AML-193 (cell line): ENCODE measurements at regions not wholly inside any gene's neighbourhood (a gene's known extent, or its start where the extent isn't known, plus 50 kb on each side); places are given as distances from the start of the nearest gene placed in this dataset.
"Not testable (repeated sequence)": the region's sequence is repeated elsewhere in the genome, so short reads cannot be mapped to it uniquely, and the experiment has no call there.

ENCODE experiments used
- DNase-seq, 2 experiments: peaks; one replicate each; lab custom pipeline; 2025; lab: John Stamatoyannopoulos, UW

DNA sequence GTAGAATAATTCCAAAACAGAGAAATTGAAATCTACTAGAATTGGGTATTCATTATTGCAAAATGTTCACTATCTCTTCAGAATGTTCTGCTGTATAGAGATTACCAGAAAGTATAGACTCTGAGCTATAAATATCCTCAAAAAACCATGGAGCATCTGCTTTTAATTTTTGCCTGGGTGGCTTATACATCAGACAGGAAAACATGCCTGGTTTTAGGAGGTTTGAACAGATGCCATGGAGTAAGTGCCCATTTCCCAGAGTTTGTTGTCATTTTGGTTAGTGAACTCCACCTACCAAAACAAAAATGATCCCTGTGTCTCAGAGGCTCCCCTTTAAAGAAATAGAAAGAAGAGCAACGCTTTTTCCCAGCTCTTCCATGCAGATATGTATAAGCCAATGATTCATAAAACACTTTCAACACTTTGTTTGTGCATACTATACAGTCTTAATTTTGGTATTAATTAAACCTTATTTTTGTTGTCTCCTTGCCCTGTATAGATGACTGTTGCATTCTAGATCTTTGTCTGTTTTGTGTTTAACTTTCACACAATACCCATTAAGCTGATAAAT lies 68.7 kb downstream of the MEPE start:
- DNase-seq, result no peak

DNA sequence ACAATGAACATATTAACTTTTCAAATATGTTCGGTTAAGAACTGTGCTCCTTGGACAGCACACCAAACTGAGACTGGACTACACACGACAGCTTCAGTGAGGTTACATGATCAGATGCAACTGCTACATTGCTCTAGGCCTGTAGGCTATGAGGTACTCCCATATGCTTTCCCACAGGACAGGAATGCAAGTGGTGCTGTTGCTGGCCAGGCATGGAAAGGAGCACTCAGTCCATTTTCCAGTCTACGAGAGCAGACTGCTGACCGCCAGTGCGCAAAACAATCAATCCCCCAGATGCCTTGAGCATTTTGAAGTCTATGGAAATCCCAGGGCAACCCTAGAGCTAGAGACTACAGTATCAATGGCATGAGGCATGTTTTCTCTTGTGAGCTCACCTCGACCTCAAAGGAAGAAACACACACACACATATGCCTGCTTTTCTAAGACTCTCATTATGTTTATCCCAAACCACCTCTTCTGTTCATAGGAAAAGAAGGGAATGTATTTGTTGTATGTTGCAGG lies 70.8 kb upstream of the SPP1 start:
- DNase-seq, result no peak

DNA sequence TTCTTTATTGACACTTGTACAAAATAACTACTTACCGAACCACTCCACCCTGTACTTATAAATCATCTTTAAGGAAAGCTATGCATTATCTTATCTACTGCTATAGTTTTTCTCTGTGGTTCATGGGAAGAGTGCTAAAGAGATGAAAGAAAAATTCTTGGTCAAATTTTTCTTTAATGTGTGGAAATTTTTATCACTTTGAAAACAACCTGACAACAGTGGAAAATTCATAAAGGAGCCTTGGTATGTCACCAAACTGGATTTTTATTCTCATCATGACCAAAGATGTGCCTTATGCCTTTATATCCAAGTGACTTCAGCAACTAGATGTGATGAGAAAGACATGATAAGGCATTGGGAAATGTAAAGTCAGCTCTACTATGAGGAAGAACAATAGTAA lies 67.2 kb upstream of the SPP1 start:
- DNase-seq, result no peak

DNA sequence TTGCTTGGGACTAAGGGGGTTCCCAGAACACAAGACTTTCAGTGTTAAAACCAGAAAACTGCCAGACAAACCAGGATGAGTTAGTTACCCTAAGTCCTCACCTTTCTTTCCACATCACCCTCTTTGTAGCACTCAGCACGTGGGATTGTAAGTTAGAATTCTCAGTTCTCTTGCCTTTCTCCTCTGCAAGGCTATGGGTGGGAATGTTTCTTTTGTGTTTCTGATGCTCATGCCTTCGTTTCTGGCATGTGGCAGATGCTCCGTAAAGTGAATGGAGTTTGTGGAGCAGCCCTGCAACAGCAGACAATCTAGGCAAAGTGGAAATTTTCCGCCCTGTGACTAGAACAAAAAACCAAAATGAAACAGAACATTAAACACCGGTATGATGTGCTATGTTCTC lies 64.7 kb upstream of the SPP1 start:
- DNase-seq, result no peak

DNA sequence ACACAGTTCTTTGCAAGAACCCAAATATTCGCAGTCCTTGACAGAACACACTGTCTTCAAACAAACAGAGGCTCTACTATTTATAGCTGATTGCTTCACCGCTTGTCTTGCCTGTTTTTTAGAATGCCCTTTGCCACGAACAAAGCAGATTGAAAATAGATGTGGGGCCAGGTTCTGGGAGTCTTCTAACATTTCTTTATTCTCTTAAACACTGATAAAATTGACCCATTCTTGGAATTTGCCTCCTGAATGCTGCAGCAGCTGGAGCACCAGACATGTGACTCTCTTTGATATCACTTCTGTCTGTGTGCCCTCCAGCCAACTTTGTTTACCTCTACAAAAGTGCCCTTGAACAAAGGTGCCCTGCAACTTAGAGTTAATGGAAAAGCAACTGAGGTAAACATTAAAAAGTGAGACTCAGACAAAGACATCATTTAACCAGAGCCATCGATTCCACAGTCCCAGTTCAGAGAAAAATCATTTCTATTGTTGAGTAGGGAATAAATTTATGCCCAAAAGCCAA lies 64.2 kb upstream of the SPP1 start:
- no peak for DNase-seq

DNA sequence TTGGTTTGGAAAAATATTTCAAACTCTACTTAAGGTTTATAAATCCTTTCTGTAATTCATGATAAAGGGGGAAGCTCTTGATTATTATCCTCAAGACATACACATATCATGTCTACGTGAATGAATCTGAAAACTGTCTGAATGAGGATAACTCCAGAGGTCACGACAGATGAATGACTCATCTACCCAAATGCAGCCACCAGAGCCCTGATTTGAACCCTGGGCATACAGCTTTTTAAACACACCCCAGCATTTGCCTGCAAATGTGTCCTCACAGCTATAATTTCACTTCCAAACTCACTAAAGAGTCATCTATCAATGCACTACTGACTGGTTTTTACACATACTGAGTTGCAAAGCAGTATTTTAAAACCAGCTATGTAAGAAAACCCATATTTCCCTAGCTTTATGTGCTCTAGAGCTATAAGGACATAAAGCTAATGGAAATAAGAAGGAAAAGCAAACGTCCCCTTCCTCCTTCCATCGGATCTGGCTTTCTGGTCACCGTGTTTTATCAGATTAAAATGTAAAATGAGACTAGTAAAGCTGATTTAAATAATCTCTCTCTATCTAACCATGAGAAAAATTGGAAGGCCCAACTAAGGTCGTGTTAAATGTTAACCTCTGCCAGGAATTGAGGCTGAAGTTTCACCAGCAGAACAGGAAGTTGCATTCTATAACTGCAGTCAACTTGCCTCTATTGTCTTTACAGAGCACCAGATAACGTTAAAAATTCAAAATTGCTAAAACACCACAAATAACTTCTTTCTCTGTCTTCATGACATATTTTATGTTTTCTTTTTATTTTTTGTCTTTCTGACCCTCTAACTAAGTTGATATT lies 63.1 kb upstream of the SPP1 start:
- peak; percentile 24 to 41 for DNase-seq

DNA sequence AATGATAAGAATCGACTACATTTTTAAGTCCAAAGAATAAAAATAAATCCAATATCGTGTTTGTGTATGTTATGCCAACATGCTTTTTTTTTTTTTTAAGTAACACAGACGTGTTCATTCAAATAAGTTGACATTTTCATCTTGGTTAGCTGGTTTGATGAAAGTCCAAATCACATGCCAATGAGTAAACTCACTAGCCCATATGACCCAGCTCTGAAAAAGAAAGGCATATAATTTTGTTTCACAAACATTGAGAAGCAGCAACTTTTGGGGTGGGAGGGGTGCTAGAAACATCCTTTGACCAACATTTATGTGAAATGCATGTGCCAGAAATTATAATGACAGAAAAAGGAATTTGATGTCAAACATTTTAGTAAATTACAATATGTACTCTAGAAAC lies 61.6 kb upstream of the SPP1 start:
- DNase-seq, result no peak

DNA sequence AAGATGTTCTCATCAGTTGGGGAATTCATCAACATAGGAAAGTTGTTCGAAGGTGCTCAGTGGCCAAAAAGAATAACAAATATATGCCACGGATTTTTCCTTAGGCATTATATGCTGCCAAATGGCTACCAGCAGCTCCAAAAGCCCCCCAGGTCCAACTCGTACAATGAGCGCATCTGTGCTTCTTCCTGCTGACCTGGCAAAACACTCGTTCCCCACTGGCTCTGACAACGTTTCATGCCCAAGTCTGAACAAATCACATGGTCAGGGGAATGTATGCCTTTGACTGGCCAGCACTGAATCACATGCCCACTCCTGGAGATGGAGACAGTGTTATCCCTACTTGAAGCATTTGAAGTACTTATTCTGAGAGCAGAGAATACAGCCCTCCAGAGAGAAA lies 59.9 kb upstream of the SPP1 start:
- no peak for DNase-seq

DNA sequence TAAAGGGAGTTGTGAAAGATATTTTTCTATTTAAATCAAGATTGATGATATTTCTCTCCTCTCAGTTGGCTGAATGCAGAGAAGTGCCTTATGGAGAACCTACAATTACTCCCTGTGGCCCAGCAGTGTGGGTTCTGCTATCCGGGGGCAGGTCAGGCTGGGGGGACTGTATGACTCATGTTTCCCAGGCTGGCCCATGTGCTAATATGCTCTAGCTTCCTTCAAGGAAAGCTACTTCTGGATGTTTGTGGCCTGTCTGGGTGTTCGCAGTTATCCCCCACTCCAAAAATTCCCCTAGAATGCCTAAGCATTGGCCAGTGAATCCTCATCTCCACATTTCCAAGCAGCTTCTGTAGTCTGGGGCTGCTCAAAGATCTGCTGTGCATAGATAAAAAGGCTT lies 58.9 kb upstream of the SPP1 start:
- DNase-seq, result no peak

DNA sequence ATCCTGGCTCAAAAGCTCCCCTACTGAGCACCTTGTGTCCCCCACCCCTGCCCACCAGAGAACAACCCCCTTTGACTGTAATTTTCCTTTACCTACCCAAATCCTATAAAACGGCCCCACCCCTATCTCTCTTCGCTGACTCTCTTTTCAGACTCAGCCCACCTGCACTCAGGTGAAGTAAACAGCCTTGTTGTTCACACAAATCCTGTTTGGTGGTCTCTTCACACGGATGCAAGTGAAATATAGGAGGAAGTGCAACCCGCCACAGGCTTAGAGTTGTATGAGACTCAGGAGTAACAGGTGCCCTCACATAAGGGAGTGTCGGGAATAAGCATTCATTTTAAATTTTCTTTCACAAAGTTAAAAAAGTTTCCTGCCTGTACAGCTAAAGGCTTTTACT lies 57.6 kb upstream of the SPP1 start:
- DNase-seq, result not testable (repeated sequence)

DNA sequence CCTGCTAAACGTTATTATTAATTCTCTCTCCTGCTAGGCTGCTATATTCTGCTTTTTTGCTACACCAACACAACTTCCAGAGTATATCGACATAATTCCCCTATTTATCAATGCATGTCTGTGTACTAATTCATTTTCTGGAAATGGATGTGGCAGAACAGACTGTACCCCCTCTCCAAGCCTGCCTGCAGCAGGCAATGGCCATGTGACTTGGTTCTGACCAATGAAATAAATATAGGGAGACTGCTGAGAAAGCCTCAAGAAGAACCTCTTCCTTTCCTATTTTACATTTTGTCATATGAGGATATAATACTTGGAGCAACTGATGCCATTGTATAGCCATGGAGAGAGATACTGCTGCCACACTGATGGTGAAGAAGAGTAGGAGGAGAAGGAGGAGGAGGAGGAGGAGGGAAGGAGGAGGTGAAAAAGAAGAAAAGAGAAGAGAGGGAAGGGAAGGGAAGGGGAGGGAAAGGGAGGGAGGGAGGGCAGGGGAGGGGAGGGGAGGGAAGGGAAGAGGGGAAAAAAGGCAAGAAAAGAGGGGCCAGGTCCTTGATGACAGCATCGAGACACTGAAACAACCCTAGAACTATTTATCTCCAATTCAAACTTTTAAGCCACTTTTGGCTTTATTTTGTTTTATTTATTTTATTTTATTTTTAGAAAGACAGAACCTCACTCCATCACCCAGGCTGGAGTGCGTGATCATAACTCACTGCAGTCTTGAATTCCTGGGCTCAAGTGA lies 57.0 kb upstream of the SPP1 start:
- DNase-seq, result no peak

DNA sequence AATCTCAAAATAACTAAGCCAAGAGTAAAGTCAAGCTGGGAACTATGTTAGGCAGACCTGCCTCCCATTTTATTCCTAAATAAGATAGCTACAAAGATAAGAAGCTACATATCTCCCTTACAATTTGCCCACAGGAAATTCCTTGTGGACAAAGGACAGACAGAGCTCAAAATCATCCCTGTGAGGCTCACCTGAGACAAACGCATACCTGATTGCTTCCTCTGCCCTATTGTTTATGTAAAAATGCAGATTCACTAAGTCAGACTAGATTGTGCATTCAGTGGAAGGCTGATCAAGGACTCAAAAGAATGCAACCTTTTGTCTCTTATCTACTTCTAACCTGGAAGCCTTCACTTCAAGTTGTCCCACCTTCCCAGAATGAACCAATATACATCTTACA lies 56.2 kb upstream of the SPP1 start:
- not testable (repeated sequence) for DNase-seq

DNA sequence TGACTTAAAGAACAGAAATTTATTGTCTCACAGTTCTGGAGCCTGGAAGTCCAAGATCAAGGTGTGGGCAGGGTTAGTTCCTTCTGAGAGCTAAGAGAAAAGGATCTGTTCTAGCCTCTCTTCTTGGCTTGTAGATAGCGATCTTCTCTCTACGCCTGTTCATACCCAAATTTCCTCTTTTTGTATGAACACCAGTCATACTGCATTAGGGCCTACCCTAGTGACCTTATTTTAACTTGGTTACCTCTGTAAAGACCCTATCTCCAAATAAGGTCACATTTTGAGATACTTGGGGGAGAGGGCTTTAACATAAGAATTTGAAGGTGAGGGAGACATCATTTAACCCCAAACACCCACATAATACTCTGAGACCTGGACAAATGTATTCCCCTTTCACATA lies 55.6 kb upstream of the SPP1 start:
- no peak for DNase-seq

DNA sequence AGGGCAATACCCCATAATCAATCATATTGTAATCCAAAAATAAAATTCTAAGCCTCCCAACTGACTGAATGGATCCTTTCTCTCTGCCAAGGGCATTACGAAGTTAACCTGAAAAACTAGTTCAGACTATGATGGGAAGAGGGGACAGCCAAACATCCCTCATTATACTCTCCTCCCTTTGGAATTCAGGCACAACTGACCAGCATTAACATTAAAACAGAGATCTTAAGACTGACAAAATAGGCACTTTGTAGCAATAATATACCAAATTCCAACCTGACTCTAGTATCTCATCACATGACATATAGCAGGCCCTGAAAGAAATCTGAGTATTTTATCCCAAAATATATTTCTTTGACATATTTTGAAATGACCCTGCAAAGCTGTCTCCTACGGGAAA lies 55.0 kb upstream of the SPP1 start:
- DNase-seq, result no peak

DNA sequence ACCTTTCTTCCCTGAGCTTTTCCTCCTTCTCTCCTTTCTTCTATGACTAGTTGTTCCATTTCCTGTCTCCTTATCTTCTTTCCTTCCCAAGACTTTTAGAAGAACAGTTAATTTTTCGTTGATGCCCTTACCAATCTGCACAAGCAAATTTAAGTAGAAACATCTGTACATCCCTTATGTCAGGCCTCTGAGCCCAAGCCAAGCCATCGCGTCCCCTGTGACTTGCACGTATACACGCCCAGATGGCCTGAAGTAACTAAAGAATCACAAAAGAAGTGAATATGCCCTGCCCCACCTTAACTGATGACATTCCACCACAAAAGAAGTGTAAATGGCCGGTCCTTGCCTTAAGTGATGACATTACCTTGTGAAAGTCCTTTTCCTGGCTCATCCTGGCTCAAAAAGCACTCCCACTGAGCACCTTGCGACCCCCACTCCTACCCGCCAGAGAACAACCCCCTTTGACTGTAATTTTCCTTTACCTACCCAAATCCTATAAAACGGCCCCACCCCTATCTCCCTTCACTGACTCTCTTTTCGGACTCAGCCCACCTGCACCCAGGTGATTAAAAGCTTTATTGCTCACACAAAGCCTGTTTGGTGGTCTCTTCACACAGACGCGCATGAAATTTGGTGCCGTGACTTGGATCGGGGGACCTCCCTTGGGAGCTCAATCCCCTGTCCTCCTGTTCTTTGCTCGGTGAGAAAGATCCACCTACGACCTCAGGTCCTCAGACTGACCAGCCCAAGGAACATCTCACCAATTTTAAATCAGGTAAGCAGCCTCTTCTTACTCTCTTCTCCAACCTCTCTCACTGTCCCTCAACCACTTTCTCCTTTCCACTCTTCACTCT lies 53.7 kb upstream of the SPP1 start:
- DNase-seq, result not testable (repeated sequence)

DNA sequence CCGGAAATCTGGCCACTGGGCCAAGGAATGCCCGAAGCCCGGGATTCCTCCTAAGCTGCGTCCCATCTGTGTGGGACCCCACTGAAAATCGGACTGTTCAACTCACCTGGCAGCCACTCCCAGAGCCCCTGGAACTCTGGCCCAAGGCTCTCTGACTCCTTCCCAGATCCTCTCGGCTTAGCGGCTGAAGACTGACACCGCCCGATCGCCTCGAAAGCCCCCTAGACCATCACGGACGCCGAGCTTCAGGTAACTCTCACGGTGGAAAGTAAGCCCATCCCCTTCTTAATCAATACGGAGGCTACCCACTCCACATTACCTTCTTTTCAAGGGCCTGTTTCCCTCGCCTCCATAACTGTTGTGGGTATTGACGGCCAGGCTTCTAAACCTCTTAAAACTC lies 51.4 kb upstream of the SPP1 start:
- not testable (repeated sequence) for DNase-seq
